Suppressor macrophage (primary cell): ENCODE measurements at regions not wholly inside any gene's neighbourhood (a gene's known extent, or its start where the extent isn't known, plus 50 kb on each side); places are given as distances from the start of the nearest gene placed in this dataset.
"Not testable (repeated sequence)": the region's sequence is repeated elsewhere in the genome, so short reads cannot be mapped to it uniquely, and the experiment has no call there.

ENCODE experiments used
- DNase-seq, 4 experiments: peaks; one replicate each; pipeline ENCODE4 v3.0.0-alpha.2; 2020 to 2022

GRCh38 chr14:71331403-71331802, 424.1 kb downstream of the PCNX1 start:
- DNase-seq: no peak

GRCh38 chr14:71332476-71332875, 425.2 kb downstream of the PCNX1 start:
- no peak for DNase-seq

- DNase-seq: no peak
These were observed 426.4 kb downstream of the PCNX1 start for GRCh38 chr14:71333705-71334104.

GRCh38 chr14:71336489-71337192, 429.4 kb downstream of the PCNX1 start:
- no peak for DNase-seq

- no peak for DNase-seq
These were observed 430.9 kb downstream of the PCNX1 start for GRCh38 chr14:71338153-71338552.

- peak; percentile 41 to 78 (median 50) for DNase-seq
These were observed 432.6 kb downstream of the PCNX1 start for GRCh38 chr14:71339650-71340415.

GRCh38 chr14:71341156-71341555, 433.9 kb downstream of the PCNX1 start:
- peak; percentile 50 to 81 (median 66) for DNase-seq

GRCh38 chr14:71343724-71344123, 436.5 kb downstream of the PCNX1 start:
- DNase-seq: no peak

- no peak for DNase-seq
These were observed 437.2 kb downstream of the PCNX1 start for GRCh38 chr14:71344506-71344905.

- DNase-seq: no peak
These were observed 439.4 kb downstream of the PCNX1 start for GRCh38 chr14:71346685-71347084.

GRCh38 chr14:71348394-71348793, 441.1 kb downstream of the PCNX1 start:
- DNase-seq: no peak

- no peak for DNase-seq
These were observed 441.6 kb downstream of the PCNX1 start for GRCh38 chr14:71348817-71349216.

- DNase-seq: no peak
These were observed 446.9 kb downstream of the PCNX1 start for GRCh38 chr14:71354142-71354541.

GRCh38 chr14:71354801-71355200, 447.5 kb downstream of the PCNX1 start:
- no peak for DNase-seq

- DNase-seq: peak in 3 of 4 experiments; percentile 17 to 33 (median 18)
These were observed 448.3 kb downstream of the PCNX1 start for GRCh38 chr14:71355324-71356201.

GRCh38 chr14:71358209-71358931, 451.1 kb downstream of the PCNX1 start:
- DNase-seq: no peak

GRCh38 chr14:71358932-71359421, 451.7 kb downstream of the PCNX1 start:
- DNase-seq: not testable (repeated sequence)

GRCh38 chr14:71359823-71360222, 452.6 kb downstream of the PCNX1 start:
- DNase-seq: no peak

- DNase-seq: peak; percentile 19 to 55 (median 39)
These were observed 454.1 kb downstream of the PCNX1 start for GRCh38 chr14:71361336-71361735.

GRCh38 chr14:71361874-71362273, 454.6 kb downstream of the PCNX1 start:
- DNase-seq: no peak

GRCh38 chr14:71362282-71362681, 455.0 kb downstream of the PCNX1 start:
- DNase-seq: peak in 3 of 4 experiments; percentile 12 to 27 (median 15)
